ENCODE measurements at regions not wholly inside any gene's neighbourhood (a gene's known extent, or its start where the extent isn't known, plus 50 kb on each side); places are given as distances from the start of the nearest gene placed in this dataset.

DNA sequence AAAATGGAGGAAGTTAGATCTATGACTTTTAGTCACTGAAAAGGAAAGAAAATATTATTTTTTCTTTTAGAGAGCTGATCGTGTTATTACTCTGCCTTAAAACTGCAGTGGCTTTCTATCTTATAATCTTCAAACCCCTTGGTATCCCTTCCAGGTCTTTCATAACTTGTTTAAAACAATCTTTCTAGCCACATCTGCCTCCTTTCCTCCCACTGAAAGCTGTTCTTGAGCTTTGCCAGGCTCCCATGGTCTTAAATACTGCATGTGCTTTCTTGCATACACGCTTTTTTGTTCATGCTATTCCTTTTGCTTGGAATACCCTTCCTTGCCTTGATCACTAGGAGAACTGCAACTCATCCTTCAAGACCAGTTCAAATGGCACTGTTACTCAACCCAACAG, 65.9 kb upstream of the GADD45A start:
- no peak for TF ChIP-seq CHD4 (IDR thresholded peaks at IDR 0.05)
- TF ChIP-seq, protein P1, sequence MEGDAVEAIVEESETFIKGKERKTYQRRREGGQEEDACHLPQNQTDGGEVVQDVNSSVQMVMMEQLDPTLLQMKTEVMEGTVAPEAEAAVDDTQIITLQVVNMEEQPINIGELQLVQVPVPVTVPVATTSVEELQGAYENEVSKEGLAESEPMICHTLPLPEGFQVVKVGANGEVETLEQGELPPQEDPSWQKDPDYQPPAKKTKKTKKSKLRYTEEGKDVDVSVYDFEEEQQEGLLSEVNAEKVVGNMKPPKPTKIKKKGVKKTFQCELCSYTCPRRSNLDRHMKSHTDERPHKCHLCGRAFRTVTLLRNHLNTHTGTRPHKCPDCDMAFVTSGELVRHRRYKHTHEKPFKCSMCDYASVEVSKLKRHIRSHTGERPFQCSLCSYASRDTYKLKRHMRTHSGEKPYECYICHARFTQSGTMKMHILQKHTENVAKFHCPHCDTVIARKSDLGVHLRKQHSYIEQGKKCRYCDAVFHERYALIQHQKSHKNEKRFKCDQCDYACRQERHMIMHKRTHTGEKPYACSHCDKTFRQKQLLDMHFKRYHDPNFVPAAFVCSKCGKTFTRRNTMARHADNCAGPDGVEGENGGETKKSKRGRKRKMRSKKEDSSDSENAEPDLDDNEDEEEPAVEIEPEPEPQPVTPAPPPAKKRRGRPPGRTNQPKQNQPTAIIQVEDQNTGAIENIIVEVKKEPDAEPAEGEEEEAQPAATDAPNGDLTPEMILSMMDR (IDR thresholded peaks at IDR 0.05 in 2 of 3, conservative IDR thresholded peaks at IDR 0.05 in 1 of 3; ENCODE audit: control insufficient read depth in 2 of 3, extremely low read depth in 1 of 3, insufficient read depth in 1 of 3, low read depth in 3 of 3, low read length in 3 of 3) = no peak
- TF ChIP-seq CHD2 (IDR thresholded peaks at IDR 0.05; ENCODE audit: borderline replicate concordance, low read depth, low read length) = no peak
- no peak for TF ChIP-seq RFX5 (IDR thresholded peaks at IDR 0.05; ENCODE audit: low read depth, low read length)
- no peak for TF ChIP-seq GABPA (IDR thresholded peaks at IDR 0.05; ENCODE audit: low read depth)
- no peak for TF ChIP-seq LARP7 (IDR thresholded peaks at IDR 0.05)
- no peak for TF ChIP-seq BCL11A (IDR thresholded peaks at IDR 0.05; ENCODE audit: low read depth, low read length)
- no peak for TF ChIP-seq FOS (IDR thresholded peaks at IDR 0.05; ENCODE audit: borderline replicate concordance, extremely low read depth, insufficient read length)

Measured in GM12878 (cell line).